ENCODE measurements at regions not wholly inside any gene's neighbourhood (a gene's known extent, or its start where the extent isn't known, plus 50 kb on each side); places are given as distances from the start of the nearest gene placed in this dataset.

- TF ChIP-seq CTCF (IDR thresholded peaks at IDR 0.05): no peak
- no peak for TF ChIP-seq POLR2A (IDR thresholded peaks at IDR 0.05)
These were observed 212.6 kb upstream of the EXOC2 start for GRCh38 chr6:905556-905955.

All from testis (tissue), 2 donors.